CD4-positive, alpha-beta T cell treated with Interleukin-6 at 100 ng/mL for 8 hours (primary cell): ENCODE measurements at regions not wholly inside any gene's neighbourhood (a gene's known extent, or its start where the extent isn't known, plus 50 kb on each side); places are given as distances from the start of the nearest gene placed in this dataset.
A peak's percentile ranks its signal among the peaks of the same experiment; 100 is the strongest.
"Not testable (repeated sequence)": the region's sequence is repeated elsewhere in the genome, so short reads cannot be mapped to it uniquely, and the experiment has no call there.

Experiments
- DNase-seq: peaks from one replicate; pipeline ENCODE4 v3.0.0-alpha.2; 2020; ENCODE audit warnings: mixed read lengths, low spot score

- DNase-seq, result not testable (repeated sequence)
These were observed 72.7 kb upstream of the NPIPB12 start for GRCh38 chr16:29578898-29579297.

GRCh38 chr16:29581764-29582163, 75.6 kb upstream of the NPIPB12 start:
- not testable (repeated sequence) for DNase-seq

- DNase-seq, result not testable (repeated sequence)
These were observed 71.1 kb upstream of the SPN start for GRCh38 chr16:29591919-29592318.

GRCh38 chr16:29594269-29594925, 68.7 kb upstream of the SPN start:
- not testable (repeated sequence) for DNase-seq

- DNase-seq, result peak; percentile 90
These were observed 67.9 kb upstream of the SPN start for GRCh38 chr16:29594926-29595838.

GRCh38 chr16:29597030-29597429, 66.0 kb upstream of the SPN start:
- not testable (repeated sequence) for DNase-seq

GRCh38 chr16:29600111-29601000, 62.7 kb upstream of the SPN start:
- DNase-seq, result peak; percentile 60

GRCh38 chr16:29602247-29602625, 60.8 kb upstream of the SPN start:
- DNase-seq, result not testable (repeated sequence)

GRCh38 chr16:29602683-29603088, 60.4 kb upstream of the SPN start:
- not testable (repeated sequence) for DNase-seq

GRCh38 chr16:29604631-29605549, 58.2 kb upstream of the SPN start:
- not testable (repeated sequence) for DNase-seq

- DNase-seq, result not testable (repeated sequence)
These were observed 57.3 kb upstream of the SPN start for GRCh38 chr16:29605593-29606205.

- DNase-seq, result not testable (repeated sequence)
These were observed 56.2 kb upstream of the SPN start for GRCh38 chr16:29606669-29607427.

- not testable (repeated sequence) for DNase-seq
These were observed 55.6 kb upstream of the SPN start for GRCh38 chr16:29607428-29607823.

GRCh38 chr16:29612381-29613306, 50.4 kb upstream of the SPN start:
- not testable (repeated sequence) for DNase-seq
